ENCODE measurements at regions not wholly inside any gene's neighbourhood (a gene's known extent, or its start where the extent isn't known, plus 50 kb on each side); places are given as distances from the start of the nearest gene placed in this dataset.

DNA sequence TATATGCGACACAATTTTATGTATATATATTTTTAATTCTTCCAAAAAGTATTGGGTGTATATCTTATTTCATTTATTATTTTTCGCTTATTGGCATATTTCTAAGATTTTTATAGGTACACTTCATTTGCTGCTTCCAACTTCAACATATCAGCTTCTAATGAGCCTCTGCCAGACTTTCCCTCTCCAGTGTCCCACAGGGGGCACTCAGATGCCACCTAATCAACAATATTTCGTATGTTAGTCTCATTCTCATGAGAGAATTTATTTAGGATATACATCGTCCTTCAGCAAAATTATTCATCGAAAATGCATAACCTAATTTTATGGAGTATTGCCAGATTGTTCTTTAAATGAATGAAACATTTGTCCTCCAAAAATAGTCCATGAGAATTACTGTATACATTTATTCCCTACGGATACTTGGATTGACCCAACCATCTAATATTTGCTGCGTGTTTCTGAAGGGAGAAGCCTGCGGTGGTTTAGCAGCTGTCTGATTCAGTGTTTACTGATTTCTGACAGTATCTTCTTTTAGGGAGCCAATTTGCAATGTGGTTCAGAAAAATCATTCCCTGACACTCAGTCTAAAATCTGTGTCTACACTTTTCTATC, 100.6 kb upstream of the SELENOP start:
- CTCF ChIA-PET = interaction anchor here (0.7 to 2.6 kb wide), 7 partner anchors 16 to 129 kb away, joined by 3 to 9 read pairs (median 3); no protein-coding TSS in a partner anchor
- POLR2A ChIA-PET = no interaction called here

- POLR2A ChIA-PET = interaction anchor here (1.0 to 1.3 kb wide), 6 partner anchors 43 to 156 kb away, joined by 3 to 6 read pairs (median 4); no protein-coding TSS in a partner anchor
- CTCF ChIA-PET = interaction anchor here (0.6 to 2.7 kb wide), 14 partner anchors 20 to 576 kb away, joined by 3 to 14 read pairs (median 4); no protein-coding TSS in a partner anchor
Observed at GRCh38 chr5:42908509-42909488, 97.1 kb upstream of the SELENOP start.

DNA sequence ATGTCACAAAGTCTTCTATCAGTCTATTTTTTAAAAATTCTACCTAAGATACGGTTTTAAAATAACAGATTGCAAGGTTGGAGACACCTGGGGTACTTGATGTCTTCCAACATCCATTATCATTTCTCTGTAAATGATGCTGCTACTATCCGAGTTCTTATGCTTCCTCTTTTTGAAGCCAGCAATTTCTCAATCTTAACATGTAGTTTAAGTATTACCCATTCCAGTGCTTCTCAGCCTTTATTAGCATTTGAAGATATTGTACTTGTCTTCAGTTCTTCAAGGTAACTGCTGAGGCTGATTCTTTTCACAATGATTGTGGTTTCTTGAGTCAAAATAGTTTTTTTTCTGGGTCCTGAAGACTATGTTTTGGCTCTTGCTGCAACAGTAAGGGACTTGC, 96.4 kb upstream of the SELENOP start:
- CTCF ChIA-PET = interaction anchor here (0.6 to 2.7 kb wide), 3 partner anchors 42 to 84 kb away, joined by 3 to 14 read pairs (median 3); no protein-coding TSS in a partner anchor
- POLR2A ChIA-PET = interaction anchor here (1.1 to 1.2 kb wide), 2 partner anchors 84 to 112 kb away, joined by 5 to 6 read pairs; no protein-coding TSS in a partner anchor

GRCh38 chr5:42905827-42906226, 94.1 kb upstream of the SELENOP start:
- CTCF ChIA-PET = no interaction called here

DNA sequence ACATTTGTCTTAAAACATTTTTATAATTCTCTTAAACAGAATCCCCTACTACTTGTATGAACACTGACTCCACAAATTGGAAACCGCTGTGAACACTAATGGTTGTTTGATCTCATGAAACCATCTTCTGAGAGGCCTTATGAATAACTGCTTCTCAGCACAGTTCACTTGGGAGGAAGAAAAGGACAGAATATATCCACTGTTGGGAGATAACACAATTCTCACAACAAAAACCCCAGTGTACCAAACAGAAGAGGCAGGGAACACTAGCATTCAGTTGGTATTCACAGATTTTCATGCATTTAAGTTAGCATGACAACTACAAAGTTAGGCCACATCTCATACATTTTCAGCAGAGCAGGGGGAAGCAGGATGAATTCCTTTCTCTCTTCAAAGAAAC, 89.0 kb upstream of the SELENOP start:
- ChIA-PET CTCF (no interaction called here), POLR2A (no interaction called here)

More at GRCh38 chr5:42905827-42906226, 94.1 kb upstream of the SELENOP start:
- POLR2A ChIA-PET = no interaction called here

- POLR2A ChIA-PET = no interaction called here
Observed at GRCh38 chr5:42898760-42899159, 87.1 kb upstream of the SELENOP start.

GRCh38 chr5:42896523-42896922, 84.8 kb upstream of the SELENOP start:
- ChIA-PET CTCF (no interaction called here), POLR2A (no interaction called here)

More at GRCh38 chr5:42898760-42899159, 87.1 kb upstream of the SELENOP start:
- CTCF ChIA-PET = no interaction called here

- POLR2A ChIA-PET = no interaction called here
- CTCF ChIA-PET = interaction anchor here (0.6 kb wide), 1 partner anchor 64 kb away, joined by 3 read pairs; no protein-coding TSS in a partner anchor
Observed at GRCh38 chr5:42894057-42894456, 82.4 kb upstream of the SELENOP start.

DNA sequence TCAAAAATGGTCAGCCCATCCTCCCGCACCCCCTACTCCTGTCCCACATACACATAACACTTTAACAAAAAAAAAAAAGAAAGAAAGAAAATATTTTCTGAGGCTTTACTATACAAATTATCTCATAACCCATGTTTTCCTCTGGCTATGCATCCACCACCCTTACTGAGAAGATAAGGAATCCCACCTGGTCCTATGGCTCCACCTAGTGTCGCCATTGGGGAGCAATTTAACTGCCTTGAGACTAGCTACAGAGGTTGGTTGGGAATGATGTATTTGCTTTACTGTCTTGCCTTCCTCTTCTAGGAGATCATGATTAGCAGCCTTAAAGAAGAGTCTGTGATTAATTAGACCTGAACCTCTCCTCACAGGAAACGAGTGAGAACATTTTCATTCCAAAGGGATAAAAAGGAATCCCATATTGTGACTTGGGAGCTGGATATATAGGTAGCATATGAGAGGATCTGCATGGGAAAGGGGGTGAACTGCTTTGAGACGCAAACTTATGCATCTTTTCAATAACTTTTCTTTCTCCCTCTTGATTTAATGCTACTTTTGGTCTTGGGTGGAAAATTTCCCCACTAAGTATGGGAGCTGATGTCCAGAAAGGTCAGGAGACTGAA, 77.7 kb upstream of the SELENOP start:
- POLR2A ChIA-PET = interaction anchor here (0.6 kb wide), 1 partner anchor 834 kb away, joined by 3 read pairs; no protein-coding TSS in a partner anchor
- CTCF ChIA-PET = interaction anchor here (0.7 to 0.8 kb wide), 4 partner anchors 43 to 306 kb away, joined by 3 to 4 read pairs (median 3); no protein-coding TSS in a partner anchor

DNA sequence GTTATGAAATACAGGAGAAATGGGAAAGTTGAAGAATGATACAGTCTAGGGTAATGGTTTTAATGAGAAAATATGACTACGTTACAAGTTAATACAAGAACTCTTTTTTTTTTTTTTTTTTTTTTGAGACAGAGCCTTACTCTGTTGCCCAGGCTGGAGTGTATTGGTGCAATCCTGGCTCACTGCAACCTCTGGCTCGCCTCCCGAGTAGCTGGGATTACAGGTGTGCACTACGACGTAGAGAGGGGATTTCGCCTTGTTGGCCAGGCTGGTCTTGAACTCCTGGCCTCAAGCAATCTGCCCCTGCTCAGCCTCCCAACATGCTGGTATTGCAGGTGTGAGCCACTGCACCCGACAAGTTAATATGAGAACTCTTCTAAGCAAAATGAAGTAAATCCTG, 77.1 kb upstream of the SELENOP start:
- CTCF ChIA-PET = interaction anchor here (0.7 kb wide), 1 partner anchor 153 kb away, joined by 3 read pairs; no protein-coding TSS in a partner anchor
- POLR2A ChIA-PET = no interaction called here

- ChIA-PET POLR2A (no interaction called here), CTCF (no interaction called here)
Observed at GRCh38 chr5:42887575-42887974, 75.9 kb upstream of the SELENOP start.

DNA sequence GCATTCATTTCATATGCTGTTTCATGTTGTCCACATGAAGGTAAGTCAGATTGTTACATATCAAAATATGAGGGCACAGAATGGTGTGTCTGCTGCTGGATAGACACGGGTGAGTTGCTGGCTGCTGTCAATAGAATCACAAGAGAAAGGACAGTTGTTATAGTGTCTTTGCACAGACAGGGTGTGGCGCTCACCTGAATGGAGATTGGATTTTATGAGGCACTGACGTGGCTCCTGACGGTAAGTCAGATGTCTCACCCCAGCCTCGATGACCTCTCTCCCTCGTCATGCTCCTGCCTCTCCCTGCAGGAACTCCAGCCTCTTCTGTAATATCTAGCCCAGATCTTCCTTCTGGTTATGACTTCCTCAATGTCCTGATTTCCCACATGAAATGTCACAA, 75.4 kb upstream of the SELENOP start:
- ChIA-PET CTCF (no interaction called here), POLR2A (no interaction called here)

DNA sequence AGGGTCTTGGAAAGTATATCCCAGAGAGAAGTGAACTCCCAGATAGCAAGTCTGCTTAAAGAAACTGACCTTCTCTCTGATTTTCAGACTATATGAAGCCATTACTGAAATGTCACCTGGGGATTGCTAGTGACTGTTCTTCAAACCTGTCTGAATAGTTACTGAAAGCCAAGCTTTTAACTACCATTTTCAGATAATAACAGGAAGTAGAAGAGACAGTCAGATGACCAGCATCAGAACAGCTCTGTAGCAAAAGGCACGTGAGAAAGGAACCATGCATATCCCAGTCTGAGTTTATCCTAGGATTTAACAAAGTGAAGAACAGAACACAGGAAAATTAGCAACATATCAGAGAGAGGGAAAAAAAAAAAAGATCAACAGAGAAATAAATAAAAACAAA, 74.9 kb upstream of the SELENOP start:
- CTCF ChIA-PET = interaction anchor here (0.7 kb wide), 1 partner anchor 1019 kb away, joined by 3 read pairs; no protein-coding TSS in a partner anchor

GRCh38 chr5:42884326-42884725, 72.6 kb upstream of the SELENOP start:
- CTCF ChIA-PET = no interaction called here
- POLR2A ChIA-PET = no interaction called here

More for the DNA sequence above, 74.9 kb upstream of the SELENOP start:
- POLR2A ChIA-PET = no interaction called here

DNA sequence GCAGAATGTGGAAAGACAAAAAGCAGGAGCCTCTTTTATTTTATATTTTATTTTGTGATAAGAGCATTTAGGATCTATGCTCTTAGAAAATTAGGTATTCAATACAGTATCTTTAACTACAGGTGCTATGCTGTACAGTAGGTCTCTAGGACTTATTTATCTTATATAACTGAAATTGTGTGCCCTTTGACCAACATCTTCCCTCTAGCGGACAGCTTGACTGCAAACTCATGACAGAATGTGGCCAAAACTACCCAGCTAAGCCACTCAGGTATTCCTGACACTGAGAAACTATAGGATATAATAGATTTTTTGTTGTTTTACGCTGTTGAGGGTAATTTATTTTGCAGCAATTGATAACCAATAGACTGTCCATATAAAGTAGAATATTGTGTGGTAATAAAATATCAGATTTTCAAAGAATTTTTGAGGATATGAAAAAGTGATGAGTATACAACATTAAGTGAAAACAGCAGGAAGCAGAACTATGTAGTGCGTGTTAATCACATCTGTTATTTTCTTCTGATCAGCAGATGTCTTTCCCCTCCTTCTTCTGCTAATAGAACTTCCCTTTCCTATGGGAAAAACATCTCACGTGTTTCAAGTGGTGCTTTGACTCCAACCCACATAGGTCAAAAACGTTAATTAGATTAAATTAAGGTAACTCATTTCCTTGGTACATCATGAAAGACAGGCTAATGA, 69.9 kb upstream of the SELENOP start:
- ChIA-PET POLR2A (no interaction called here), CTCF (no interaction called here)

DNA sequence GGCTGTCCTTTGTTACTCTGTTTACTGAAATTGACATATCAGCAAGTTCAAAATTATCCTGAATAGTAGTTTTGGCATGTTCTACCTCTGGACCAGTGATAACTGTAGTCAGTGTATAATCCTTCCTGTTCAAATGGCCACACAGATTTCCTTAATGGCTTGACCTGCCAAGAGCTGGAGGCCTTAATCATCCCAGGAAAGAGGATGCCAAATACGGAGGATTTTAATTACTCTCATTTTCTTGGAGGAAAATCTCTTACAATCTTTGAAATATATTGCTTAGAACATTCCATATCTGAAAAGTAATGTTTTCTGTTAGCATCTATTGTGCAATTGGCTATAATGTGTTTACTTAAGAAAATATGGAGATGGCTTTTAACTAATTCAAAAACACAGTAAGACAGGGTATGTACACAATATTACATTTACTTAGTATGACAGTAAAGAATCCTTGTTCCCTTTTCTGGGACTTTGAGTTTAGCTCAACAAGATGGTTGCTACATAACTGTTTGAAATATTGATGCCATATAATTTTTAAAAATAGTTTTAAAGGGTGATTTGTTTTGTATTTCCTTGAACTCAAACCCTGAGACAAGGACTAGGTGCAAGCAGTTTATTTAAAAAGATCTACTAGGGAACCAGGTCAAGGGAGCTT, 68.9 kb upstream of the SELENOP start:
- ChIA-PET POLR2A (no interaction called here), CTCF (no interaction called here)

GRCh38 chr5:42879291-42879690, 67.6 kb upstream of the SELENOP start:
- POLR2A ChIA-PET = no interaction called here
- CTCF ChIA-PET = no interaction called here

DNA sequence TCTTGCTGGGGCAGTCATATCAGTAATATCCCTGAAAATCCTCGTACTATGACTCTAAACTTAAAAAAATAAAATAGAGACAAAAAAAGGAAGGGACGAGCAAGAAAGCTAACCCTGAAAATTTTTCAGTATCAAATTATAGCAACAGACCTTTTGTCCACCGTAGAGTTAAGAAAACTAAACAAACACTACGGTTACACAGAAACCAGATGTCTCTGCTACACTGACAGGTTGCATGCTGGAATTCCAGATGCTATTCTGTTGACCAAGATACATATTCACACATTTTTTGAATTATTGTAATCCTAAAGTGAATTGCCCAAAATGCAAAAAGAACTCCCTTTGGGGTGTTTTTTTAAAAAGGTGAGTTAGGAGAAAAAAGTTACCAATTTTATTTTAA, 66.9 kb upstream of the SELENOP start:
- CTCF ChIA-PET = no interaction called here
- POLR2A ChIA-PET = interaction anchor here (0.6 kb wide), 1 partner anchor 31 kb away, joined by 3 read pairs; no protein-coding TSS in a partner anchor

GRCh38 chr5:42878041-42878440, 66.3 kb upstream of the SELENOP start:
- CTCF ChIA-PET = no interaction called here
- POLR2A ChIA-PET = interaction anchor here (0.6 kb wide), 1 partner anchor 30 kb away, joined by 3 read pairs; no protein-coding TSS in a partner anchor
